Right renal pelvis (tissue), 4 donors: ENCODE measurements at regions not wholly inside any gene's neighbourhood (a gene's known extent, or its start where the extent isn't known, plus 50 kb on each side); places are given as distances from the start of the nearest gene placed in this dataset.
A peak's percentile ranks its signal among the peaks of the same experiment; 100 is the strongest.

ENCODE experiments used
- DNase-seq, 4 donors: peaks; one replicate each; pipeline ENCODE4 v3.0.0-alpha.2; 2013; ENCODE audit warnings: low read depth in 4 of 4, low spot score in 3 of 4, missing footprints in 1 of 4

GRCh38 chr9:78595200-78595945, 298.4 kb downstream of the PSAT1 start:
- no peak for DNase-seq

- no peak for DNase-seq
These were observed 299.4 kb downstream of the PSAT1 start for GRCh38 chr9:78596346-78596745.

DNA sequence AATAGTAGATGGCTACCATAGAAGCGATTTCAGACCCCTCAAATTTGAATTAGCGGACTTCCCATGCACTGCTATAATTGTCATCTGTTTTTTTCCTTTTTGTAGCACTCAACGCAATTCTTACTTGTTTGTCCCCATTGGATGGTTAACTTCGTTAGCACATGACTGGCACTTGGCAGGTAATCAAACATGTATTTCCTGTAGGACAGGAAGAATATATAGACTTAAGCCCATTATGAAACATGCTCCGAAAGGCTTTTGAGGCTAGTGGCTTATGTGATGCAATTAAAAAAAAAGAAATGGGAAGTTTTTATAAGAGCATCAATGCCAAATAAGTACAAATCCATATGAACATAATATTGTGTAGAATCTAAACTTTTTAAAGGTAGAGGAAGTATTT, 301.2 kb downstream of the PSAT1 start:
- no peak for DNase-seq

DNA sequence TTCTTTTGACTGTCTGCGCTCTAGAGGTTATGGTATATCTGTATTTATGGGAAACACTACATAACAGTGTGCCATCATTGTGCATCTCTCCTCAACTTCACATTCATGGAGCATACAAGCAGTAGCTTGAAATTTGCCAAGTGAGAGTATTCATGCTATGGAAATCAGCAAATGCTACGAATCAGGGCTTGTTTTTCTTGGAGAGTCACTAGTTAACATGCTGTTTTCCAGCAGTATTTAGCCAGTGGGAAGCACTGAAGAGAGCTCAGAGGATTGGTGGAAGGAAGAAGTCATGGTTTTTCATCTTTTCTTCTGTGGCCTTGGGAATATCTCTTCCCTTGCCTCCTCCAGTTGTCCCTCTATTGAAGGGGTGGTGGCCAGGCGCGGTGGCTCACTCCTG, 303.0 kb downstream of the PSAT1 start:
- DNase-seq: no peak

- peak in 1 of 4 donors; percentile 35 for DNase-seq
These were observed 305.1 kb downstream of the PSAT1 start for GRCh38 chr9:78601957-78602565.

GRCh38 chr9:78605041-78606000, 308.4 kb downstream of the PSAT1 start:
- DNase-seq: peak in 1 of 4 donors; percentile 35

DNA sequence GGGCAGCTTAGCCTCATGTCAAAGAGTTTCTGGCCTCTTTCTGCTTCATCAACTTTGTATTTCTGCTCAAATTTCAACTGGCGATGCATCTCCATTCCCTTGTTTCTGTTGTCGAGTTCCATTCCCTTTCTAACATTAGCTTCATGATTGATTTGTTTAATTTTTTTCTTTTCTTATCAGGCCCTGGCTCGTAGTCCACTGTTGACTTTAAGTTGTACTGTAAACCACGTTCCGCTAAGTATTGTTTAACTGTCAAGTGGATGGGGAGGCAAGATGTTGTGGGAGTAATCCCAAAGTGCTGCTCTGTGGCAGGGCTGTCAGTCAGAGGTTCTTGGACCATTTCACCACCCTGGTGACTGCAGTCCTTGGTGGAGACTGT, 309.1 kb downstream of the PSAT1 start:
- no peak for DNase-seq

GRCh38 chr9:78607853-78608252, 310.9 kb downstream of the PSAT1 start:
- no peak for DNase-seq

DNA sequence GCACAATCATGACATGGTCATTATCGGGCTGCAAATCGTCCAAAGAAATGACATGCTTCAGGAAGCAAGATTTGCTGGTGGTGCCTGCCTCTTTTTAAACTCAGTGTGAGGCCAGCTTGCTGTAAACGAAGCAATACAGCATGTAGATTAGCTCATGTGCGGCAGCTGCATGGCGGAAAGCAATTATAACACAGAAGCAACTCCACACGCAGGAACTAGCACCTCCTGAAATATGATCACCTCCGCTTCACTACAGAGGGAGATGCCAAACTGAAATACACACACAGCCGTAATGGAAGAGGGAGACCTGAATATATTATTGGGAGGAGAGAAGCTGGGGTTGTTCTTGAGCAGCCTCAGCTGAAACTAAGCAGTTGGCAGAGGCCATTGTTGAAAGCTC, 312.5 kb downstream of the PSAT1 start:
- DNase-seq: no peak

DNA sequence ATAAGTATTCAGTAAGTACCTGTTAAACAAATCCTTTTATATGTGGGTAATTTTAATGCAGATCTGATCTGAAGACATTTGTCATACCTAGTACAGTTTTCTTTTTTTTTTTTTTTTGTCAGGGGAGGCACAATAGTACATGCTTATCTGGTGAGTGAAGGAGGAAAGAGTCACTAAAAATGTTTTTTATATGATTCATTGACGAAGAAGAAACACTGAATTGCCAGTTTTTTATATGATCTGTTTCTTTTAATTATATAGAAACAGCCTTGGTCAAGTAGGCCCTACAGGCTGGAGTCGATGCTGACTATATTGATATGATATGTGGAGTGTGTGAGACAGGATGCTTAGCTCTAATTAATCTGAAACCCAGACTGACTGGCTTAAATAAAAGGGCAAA, 315.2 kb downstream of the PSAT1 start:
- DNase-seq: no peak

DNA sequence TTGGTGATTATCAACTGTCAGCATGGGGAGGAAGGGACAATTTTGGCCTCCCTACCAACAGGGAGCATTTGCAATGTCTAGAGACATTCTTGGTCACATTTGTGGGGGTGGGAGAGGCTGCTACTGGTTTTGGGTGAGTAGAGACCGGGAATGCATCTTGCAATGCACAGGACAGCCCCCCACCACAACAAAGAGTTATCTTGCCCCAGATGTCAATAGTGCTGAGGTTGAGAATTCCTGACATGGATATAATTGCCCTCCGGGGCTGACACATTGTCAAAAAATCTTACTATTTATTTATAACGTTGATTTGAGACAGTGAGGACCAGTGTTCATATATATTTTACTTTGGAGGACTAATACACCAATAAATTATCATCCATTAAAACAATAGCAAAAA, 316.1 kb downstream of the PSAT1 start:
- no peak for DNase-seq

DNA sequence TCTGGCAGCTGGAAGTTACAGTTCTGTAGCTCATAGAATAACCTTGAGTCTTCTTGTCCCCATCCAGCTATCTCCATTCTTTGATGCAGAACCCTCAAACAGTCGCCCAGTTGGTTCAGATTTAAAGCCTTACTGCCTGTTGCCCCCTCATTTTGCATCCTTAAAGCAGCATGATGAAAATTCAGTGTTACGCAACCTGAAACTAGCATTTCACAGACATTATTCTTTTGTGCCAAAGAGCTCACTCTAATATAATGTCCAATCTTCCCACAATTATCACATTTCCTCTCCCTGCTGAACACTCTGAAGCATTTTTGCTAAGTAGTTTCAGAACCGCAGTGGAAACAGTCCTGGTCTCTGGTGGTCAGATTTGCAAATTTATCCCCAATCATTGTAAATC, 318.0 kb downstream of the PSAT1 start:
- no peak for DNase-seq

DNA sequence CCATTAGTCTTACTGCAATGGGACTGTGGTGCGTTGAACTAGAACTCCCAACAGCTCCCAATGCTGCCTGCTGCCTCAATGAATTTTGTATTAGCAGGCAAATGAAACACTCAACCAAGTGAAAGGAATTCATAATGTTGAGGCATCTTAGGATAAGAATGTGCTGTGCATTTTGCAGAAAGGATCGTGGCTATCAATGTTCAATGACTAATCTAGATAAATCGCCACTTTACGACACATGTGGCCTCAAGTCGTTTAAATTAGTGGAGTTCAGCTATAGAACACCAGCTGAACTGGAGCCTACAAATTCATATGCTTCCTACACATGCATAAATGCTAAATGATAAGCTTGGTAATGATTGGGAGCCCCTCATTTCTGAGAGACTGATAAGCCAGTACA, 318.4 kb downstream of the PSAT1 start:
- no peak for DNase-seq

- no peak for DNase-seq
These were observed 321.8 kb downstream of the PSAT1 start for GRCh38 chr9:78618735-78619134.

- DNase-seq: no peak
These were observed 323.4 kb downstream of the PSAT1 start for GRCh38 chr9:78620303-78620702.

DNA sequence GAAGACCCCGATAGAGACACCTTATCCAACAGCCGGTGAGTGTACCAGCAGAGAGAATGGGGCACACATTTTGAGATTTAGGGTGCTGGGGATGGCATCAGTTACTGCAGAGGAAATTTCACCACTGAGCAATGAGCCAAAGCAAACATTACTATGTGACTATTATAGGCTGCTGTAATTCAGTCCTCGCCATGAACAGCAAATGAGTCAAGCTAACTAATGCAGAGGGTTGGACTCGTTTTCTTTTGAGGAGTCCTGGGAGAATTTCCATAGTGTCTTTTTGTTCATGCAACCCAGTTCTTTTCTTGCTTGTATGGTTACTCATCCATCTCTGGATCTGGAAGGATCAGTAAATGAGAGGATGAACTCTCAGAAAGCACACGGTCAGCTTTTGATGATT, 323.8 kb downstream of the PSAT1 start:
- DNase-seq: no peak

DNA sequence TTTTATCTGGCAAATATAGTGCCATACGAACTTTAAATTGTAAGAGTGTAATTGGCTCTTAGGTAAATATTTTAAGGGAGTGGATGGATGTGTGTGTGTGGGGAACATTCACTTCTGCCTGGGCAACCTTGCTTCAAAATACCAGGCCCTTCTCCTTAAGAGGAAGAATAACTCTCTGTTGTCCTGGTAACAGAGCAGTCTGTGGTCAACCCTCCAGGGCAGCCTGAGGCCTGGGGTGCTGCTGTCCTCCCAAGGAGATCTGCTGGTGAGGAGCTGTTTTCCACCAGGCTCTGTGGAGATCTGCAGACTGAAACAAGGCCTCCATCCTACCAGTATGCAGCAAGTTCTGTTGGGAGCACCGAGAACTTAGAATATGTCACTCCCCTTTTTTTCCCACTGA, 325.2 kb downstream of the PSAT1 start:
- DNase-seq: no peak

GRCh38 chr9:78626971-78627370, 330.0 kb downstream of the PSAT1 start:
- DNase-seq: no peak

- no peak for DNase-seq
These were observed 334.0 kb downstream of the PSAT1 start for GRCh38 chr9:78630966-78631365.

DNA sequence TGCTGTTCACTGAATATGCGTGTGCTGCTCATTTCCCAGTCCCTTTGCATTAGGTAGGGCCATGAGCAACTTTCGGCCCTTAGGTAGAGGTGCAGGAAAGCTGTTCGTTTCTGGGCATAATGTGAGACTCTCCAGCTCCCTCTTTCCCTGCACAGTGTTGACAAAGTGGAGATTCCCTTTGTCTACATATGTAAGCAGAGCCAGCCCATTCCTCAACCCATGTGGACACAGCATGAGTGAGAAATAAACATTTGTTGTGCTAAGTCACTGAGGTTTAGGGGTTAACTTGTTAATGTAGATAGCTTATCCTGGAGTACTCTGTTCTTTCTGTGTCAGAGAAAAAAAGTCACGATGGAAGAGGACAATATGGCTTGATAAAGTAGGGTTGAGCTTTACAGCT, 343.8 kb downstream of the PSAT1 start:
- no peak for DNase-seq

- no peak for DNase-seq
These were observed 347.4 kb downstream of the PSAT1 start for GRCh38 chr9:78644359-78644758.

DNA sequence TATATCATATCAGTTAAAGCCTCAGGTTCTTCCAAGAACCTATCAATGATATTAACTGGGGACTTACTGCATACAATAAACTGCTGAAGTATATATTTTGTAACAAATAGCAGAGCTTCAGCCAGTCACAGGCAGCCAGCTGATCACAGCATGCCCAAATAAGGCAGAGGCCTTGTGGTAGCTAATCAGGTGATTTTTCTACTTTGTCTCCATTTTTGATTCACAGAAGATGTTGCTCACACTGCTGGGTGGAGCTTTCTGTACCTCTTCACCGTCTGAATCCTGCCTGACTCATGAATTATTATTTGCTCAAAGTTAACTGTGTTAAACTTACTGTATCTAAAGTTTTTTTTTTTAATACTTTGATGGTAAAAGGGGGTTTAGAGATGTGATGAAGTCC, 357.4 kb downstream of the PSAT1 start:
- no peak for DNase-seq
